ENCODE measurements at regions not wholly inside any gene's neighbourhood (a gene's known extent, or its start where the extent isn't known, plus 50 kb on each side); places are given as distances from the start of the nearest gene placed in this dataset.

- FAIRE-seq: no peak
- Histone ChIP-seq H3K9me3 (ENCODE audit: control insufficient read depth in 2 of 3, insufficient read depth in 1 of 3, low read length in 3 of 3) (no peaks in the 10 kb centered on the region), H3K27ac (ENCODE audit: low read depth in 2 of 2, low read length in 2 of 2) (no peak overlapping the region), H3K4me3 (ENCODE audit: low read length in 3 of 3) (no peak overlapping the region), H3K4me1 (ENCODE audit: control insufficient read depth in 2 of 3, insufficient read depth in 2 of 3, low read depth in 1 of 3, low read length in 3 of 3) (no peaks in the 10 kb centered on the region), H3K36me3 (ENCODE audit: control insufficient read depth in 2 of 3, insufficient read depth in 3 of 3, low read length in 3 of 3) (no peaks in the 10 kb centered on the region), H3K9ac (ENCODE audit: low read length in 3 of 3) (no peak overlapping the region), H3K27me3 (ENCODE audit: control insufficient read depth, insufficient read depth, low read length) (no peaks in the 10 kb centered on the region)
- intact Hi-C loops (cut with DNase I): no loop called here
- no peak for DNase-seq
- TF ChIP-seq CTCF (IDR thresholded peaks at IDR 0.05; ENCODE audit: borderline replicate concordance, extremely low read depth, insufficient read depth): no peak
Measured at GRCh38 chr18:39515299-39515698, 1949.7 kb upstream of the CELF4 start.

GRCh38 chr18:39513186-39513585 lies 1947.6 kb upstream of the CELF4 start:
- FAIRE-seq: no peak

GRCh38 chr18:39506581-39507330 lies 1941.2 kb upstream of the CELF4 start:
- no peaks in the 10 kb centered on the region for H3K4me1 ChIP-seq (ENCODE audit: control insufficient read depth in 2 of 3, insufficient read depth in 2 of 3, low read depth in 1 of 3, low read length in 3 of 3)
- no peaks in the 10 kb centered on the region for H3K36me3 ChIP-seq (ENCODE audit: control insufficient read depth in 2 of 3, insufficient read depth in 3 of 3, low read length in 3 of 3)
- no peak overlapping the region for H3K27ac ChIP-seq (ENCODE audit: low read depth in 2 of 2, low read length in 2 of 2)
- no peaks in the 10 kb centered on the region for H3K27me3 ChIP-seq (ENCODE audit: control insufficient read depth, insufficient read depth, low read length)
- no peak for TF ChIP-seq CTCF (IDR thresholded peaks at IDR 0.05; ENCODE audit: borderline replicate concordance, extremely low read depth, insufficient read depth)
- intact Hi-C loops (cut with DNase I): no loop called here
- H3K9me3 ChIP-seq (ENCODE audit: control insufficient read depth in 2 of 3, insufficient read depth in 1 of 3, low read length in 3 of 3): no peaks in the 10 kb centered on the region
- H3K4me3 ChIP-seq (ENCODE audit: low read length in 3 of 3): no peak overlapping the region
- no peak for DNase-seq
- H3K9ac ChIP-seq (ENCODE audit: low read length in 3 of 3): no peak overlapping the region
- no peak for FAIRE-seq

More at GRCh38 chr18:39513186-39513585, 1947.6 kb upstream of the CELF4 start:
- Histone ChIP-seq H3K27ac (ENCODE audit: low read depth in 2 of 2, low read length in 2 of 2) (no peak overlapping the region), H3K9ac (ENCODE audit: low read length in 3 of 3) (no peak overlapping the region), H3K9me3 (ENCODE audit: control insufficient read depth in 2 of 3, insufficient read depth in 1 of 3, low read length in 3 of 3) (no peaks in the 10 kb centered on the region), H3K27me3 (ENCODE audit: control insufficient read depth, insufficient read depth, low read length) (no peaks in the 10 kb centered on the region), H3K4me1 (ENCODE audit: control insufficient read depth in 2 of 3, insufficient read depth in 2 of 3, low read depth in 1 of 3, low read length in 3 of 3) (no peaks in the 10 kb centered on the region), H3K4me3 (ENCODE audit: low read length in 3 of 3) (no peak overlapping the region), H3K36me3 (ENCODE audit: control insufficient read depth in 2 of 3, insufficient read depth in 3 of 3, low read length in 3 of 3) (no peaks in the 10 kb centered on the region)
- intact Hi-C loops (cut with DNase I): no loop called here
- DNase-seq: peak in 1 of 5 donors; percentile 39
- no peak for TF ChIP-seq CTCF (IDR thresholded peaks at IDR 0.05; ENCODE audit: borderline replicate concordance, extremely low read depth, insufficient read depth)
